NOMO-1 (cell line): ENCODE measurements at regions not wholly inside any gene's neighbourhood (a gene's known extent, or its start where the extent isn't known, plus 50 kb on each side); places are given as distances from the start of the nearest gene placed in this dataset.

ENCODE experiments used
- DNase-seq, 2 experiments: peaks; one replicate each; lab custom pipeline; 2025; ENCODE audit not compliant: unreplicated experiment in 2 of 2; lab: John Stamatoyannopoulos, UW

GRCh38 chr10:123480845-123481244 lies 185.3 kb upstream of the GPR26 start:
- DNase-seq: no peak

- DNase-seq: no peak
Observed at GRCh38 chr10:123484722-123485121, 181.4 kb upstream of the GPR26 start.

DNA sequence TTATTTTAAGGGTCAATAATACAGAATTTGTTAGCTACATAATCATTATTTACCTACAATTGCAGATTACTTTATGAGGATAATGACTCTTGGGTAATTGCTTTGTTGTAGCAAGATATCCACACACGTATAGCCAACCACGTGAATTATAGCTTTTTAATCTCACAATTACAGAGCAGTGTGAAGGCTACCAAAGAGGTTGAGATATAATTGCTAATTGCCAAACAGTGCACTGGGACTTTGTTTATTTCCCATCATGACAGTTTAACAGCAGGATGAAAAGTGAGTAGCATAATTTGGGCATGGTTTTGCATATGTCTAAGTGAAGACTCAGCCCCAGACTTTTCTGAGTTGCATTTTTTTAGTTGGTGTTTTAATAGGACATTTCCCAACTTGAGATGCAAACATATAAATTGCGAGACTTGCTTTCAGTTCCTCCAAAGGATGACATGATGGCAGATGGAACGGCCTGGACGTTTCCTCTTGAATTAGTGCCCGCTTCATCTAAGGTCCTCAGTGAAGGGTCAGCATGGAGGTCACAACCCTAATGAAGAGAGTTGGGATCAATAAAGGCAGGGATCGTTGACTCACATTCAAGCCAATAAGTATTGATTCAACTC lies 180.7 kb upstream of the GPR26 start:
- DNase-seq: peak; percentile 57 to 94

DNA sequence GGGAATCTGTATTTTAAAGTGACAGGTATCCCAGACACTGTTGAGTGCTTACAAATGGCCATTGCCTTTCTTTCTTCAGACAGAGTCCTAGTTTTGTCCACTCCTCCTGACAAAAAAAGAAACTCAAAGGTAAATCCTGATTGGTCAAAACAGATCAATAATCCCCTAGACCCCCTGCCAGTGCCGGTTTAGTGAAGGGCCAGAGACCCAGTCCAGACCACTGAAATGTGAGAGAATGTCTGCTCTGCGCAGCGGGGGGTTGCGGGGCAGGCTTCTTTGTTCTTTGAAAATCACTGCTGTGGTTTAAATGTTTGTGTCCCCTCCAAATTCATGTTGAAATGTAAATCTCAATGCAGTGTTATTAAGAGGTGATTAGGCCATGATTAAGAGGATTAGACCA lies 177.7 kb upstream of the GPR26 start:
- no peak for DNase-seq

DNA sequence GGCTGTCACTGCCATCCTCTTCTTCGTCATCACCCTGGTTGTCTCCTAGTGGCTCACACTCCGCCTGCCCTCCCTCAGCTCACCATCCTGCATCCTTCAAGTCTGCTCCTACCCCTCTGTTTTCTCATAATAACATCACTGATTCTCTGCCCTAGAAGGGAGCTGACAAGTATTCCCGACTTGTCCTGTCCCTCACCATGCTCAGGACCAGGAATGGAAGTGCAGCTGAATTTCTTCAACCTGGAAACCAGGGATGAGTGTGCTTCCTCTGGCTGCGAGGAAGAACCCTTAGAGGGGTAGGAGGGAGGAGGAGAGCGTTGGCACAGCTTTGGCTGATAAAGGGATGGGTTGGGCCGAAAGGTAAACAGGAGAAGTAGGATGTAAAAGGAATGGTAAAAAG lies 174.8 kb upstream of the GPR26 start:
- no peak for DNase-seq

- no peak for DNase-seq
Observed at GRCh38 chr10:123492016-123492415, 174.1 kb upstream of the GPR26 start.

DNA sequence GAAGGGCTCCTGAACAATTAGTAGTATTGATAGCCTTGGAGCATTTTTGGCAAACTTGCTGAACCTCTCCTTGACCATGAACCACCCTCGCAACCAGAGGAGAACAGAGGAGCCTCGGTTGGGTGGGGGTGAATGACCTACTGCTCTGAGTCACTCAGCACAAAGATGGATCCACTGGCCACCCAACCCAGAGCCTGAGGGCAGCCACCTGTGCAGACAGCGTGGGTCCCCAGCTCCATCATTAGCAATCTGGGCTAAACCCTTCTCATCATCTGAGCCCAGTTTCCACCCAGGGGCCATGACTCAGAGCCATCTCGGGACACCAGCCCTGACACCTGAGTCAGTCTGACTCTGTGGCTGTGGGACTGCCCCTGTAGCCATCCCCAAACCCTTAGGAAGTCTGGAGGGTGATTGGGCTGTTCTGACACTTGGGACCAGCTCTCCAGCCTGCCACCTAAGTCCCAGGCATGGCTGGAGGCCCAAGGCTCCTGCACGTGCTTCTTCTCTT lies 171.8 kb upstream of the GPR26 start:
- DNase-seq: no peak

DNA sequence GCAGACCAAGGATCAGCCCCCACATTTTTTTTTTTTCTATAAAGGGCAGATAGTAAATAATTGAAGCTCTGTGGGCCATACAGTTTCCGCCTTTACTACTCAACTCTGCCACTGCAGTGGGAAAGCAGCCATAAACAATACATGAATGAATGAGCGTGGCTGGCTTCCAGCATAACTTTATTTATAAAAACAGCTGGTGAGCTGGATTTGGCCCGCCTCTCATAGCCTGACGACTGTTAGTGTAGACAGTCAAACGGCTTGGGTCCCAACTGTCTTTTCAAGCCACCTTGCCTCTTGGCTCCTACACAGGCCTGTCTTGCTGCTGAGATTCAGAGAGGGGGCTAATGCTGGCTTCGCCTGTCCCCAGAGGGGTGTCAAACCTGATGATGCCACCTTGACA lies 169.8 kb upstream of the GPR26 start:
- no peak for DNase-seq

- DNase-seq: no peak
Observed at GRCh38 chr10:123496996-123497660, 169.0 kb upstream of the GPR26 start.

- DNase-seq: no peak
Observed at GRCh38 chr10:123500110-123500509, 166.0 kb upstream of the GPR26 start.

- DNase-seq: no peak
Observed at GRCh38 chr10:123501148-123501547, 165.0 kb upstream of the GPR26 start.

- peak; percentile 3 to 40 for DNase-seq
Observed at GRCh38 chr10:123502983-123503382, 163.2 kb upstream of the GPR26 start.

GRCh38 chr10:123506455-123506854 lies 159.7 kb upstream of the GPR26 start:
- no peak for DNase-seq

- DNase-seq: peak in 1 of 2 experiments; percentile 27
Observed at GRCh38 chr10:123507298-123507697, 158.9 kb upstream of the GPR26 start.

- DNase-seq: no peak
Observed at GRCh38 chr10:123509338-123509737, 156.8 kb upstream of the GPR26 start.

- DNase-seq: no peak
Observed at GRCh38 chr10:123512901-123513775, 153.0 kb upstream of the GPR26 start.

GRCh38 chr10:123513870-123514269 lies 152.3 kb upstream of the GPR26 start:
- DNase-seq: no peak

GRCh38 chr10:123514996-123515395 lies 151.2 kb upstream of the GPR26 start:
- no peak for DNase-seq

- no peak for DNase-seq
Observed at GRCh38 chr10:123515661-123516060, 150.5 kb upstream of the GPR26 start.

DNA sequence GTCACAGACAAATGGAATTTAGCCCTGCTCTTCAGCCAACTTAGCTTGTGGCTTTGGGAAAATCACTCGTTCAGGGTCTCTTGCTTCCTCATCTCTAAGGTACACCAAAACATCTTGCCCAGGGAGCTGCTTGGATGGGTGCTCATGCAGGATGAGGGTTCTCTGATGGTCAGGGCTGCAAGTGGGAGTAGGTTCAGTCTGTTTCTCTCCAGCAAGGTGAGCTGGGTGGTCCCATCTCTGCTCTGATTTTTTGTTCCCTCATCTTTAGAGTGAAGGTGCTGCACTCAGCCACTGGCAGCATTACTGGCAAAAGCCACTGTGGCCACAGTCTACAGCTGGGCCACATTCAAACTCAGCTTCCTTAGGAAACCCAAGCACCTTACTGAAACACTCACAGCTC lies 149.9 kb upstream of the GPR26 start:
- DNase-seq: no peak

DNA sequence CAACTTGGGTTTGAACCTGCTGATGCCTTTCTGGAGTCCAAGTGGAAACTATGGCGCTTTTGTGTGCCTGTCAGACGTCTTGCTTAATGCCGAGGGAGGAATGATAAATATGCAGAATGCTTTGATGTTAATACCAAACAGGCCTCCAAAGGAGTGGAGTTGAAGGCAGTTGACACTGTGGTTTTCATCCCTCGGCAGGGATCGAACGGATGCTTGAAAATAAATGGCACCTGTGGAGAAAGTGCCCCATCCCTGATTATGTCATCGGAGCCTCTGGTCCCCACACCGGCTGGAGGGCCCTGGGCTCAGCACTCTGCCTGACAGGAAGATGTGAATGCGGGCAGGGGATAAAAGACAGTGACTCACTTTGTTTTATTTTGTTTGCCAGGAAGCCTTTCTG lies 148.7 kb upstream of the GPR26 start:
- DNase-seq: no peak

- DNase-seq: no peak
Observed at GRCh38 chr10:123517901-123518300, 148.3 kb upstream of the GPR26 start.
